SK-N-DZ (cell line): ENCODE measurements at regions not wholly inside any gene's neighbourhood (a gene's known extent, or its start where the extent isn't known, plus 50 kb on each side); places are given as distances from the start of the nearest gene placed in this dataset.

ENCODE experiments used
- DNase-seq: peaks from one replicate; pipeline ENCODE4 v3.0.0-alpha.2; 2015; ENCODE audit warnings: low spot score

DNA sequence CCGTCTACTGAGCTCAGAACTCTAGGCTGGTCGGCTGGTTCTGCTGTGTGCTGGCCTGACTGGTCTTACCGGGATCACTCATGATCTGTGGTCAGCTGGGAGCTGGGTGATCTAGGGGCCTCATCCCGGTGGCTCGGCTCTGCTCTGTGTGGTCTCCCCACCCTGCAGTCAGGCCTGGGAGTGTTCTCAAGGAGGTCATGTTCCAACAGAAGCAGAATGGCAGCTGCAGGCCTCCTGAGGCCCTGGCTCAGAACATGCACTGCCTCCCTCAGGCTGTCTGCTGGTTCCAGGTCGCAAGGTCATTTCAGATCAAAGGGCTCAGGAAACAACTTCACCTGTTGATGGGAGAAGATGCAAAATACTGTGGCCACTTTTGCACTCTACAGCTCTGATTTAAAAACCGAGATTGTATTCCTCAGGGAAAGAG, 81.1 kb upstream of the RFX8 start:
- DNase-seq: no peak

DNA sequence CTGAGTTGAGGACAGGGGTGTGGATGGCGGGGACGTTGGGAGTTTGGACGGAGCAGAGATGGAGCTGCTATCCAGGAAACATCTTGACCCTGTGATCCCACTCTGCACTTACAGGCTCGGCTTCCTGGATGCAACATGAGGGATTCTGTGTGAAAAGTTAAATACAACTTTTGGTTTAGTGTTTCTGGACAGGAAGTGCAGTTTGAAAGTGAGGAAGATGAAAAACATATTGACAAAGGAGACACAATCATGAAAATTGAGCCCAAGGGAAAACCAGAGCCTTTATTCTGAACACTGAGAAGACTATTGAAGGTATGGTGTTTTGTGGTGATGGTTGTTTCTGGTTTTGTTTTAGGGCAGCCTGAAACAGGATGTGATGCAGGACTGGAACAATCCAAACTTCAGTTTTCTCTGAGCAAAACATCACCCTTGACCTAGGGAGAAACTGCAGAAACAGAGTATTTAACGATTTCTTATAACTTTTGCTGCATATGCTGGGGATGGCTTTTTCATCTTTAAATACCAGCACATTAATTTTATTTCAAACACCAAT, 76.5 kb upstream of the RFX8 start:
- DNase-seq: no peak

- DNase-seq: no peak
Observed at GRCh38 chr2:101550555-101550954, 75.6 kb upstream of the RFX8 start.

GRCh38 chr2:101549371-101549770, 74.5 kb upstream of the RFX8 start:
- DNase-seq: no peak

DNA sequence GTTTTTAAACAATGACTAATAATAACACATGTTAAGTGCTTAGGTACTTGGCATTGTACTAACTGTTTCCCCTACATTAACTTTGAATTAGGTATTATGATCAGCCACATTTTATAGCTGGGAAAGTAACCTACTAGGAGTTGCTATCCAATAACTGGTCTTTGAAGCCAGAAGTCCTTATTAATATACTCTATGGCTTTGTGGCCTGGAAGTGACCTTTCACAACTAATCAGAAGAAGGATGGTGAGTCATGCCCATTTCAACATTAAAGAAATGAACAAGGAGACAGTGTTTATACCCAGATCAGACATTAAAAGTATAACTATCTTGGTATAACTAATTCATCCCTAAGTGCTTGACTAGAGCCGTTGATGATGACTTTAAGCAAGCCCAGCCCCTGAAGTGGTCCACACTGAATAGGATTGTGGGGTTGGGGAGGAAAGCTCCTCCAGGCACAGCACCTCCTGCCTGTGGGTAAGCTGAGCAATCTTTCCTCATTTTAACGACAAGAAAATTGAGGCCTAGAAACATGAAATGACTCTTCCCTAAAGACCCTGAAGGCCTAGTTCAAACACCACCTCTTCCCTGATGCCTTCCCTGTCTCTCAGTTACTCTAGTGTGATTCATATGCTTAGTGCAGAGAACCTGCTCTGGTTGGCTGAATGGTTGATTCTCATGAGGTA, 71.6 kb upstream of the RFX8 start:
- no peak for DNase-seq

- no peak for DNase-seq
Observed at GRCh38 chr2:101545950-101546349, 71.0 kb upstream of the RFX8 start.

DNA sequence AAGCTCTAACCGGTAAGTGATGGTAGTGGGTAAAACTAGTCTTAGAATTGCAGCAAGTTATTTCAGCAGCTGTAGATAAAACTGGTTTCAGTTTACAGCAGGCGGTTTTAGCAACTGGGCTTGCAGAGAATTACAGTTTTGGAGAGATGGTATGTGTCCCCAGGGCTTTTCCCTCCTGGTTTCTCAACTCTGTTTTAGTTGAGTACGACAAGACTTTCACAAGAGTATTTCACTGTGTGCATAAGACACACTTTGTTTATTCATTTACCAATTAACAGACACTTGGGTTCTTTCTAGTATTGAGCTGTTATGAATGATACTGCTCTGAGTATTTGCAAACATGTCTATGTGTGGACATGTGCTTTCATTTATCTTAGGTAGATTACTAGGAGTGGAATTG, 65.6 kb upstream of the RFX8 start:
- DNase-seq: no peak

- no peak for DNase-seq
Observed at GRCh38 chr2:101538076-101538475, 63.2 kb upstream of the RFX8 start.

GRCh38 chr2:101534149-101534611, 59.3 kb upstream of the RFX8 start:
- no peak for DNase-seq

- no peak for DNase-seq
Observed at GRCh38 chr2:101533561-101534148, 58.7 kb upstream of the RFX8 start.

GRCh38 chr2:101528501-101528900, 53.6 kb upstream of the RFX8 start:
- no peak for DNase-seq

- DNase-seq: no peak
Observed at GRCh38 chr2:101524806-101525430, 50.0 kb upstream of the RFX8 start.
